GM18870 (cell line): ENCODE measurements at regions not wholly inside any gene's neighbourhood (a gene's known extent, or its start where the extent isn't known, plus 50 kb on each side); places are given as distances from the start of the nearest gene placed in this dataset.

Source experiments
- ATAC-seq: cut with Tn5 transposase; IDR thresholded peaks from one replicate; pipeline ENCODE4 v1.9.1; 2021; ENCODE audit warnings: moderate library complexity; ENCODE audit not compliant: unreplicated experiment

- ATAC-seq = no peak
These were observed 153.2 kb upstream of the FRMD4B start for GRCh38 chr3:69539134-69539533.

- ATAC-seq = no peak
These were observed 152.4 kb upstream of the FRMD4B start for GRCh38 chr3:69538281-69538680.

GRCh38 chr3:69536306-69537020 lies 150.6 kb upstream of the FRMD4B start:
- ATAC-seq = no peak

GRCh38 chr3:69535613-69536012 lies 149.7 kb upstream of the FRMD4B start:
- ATAC-seq = no peak

GRCh38 chr3:69532547-69533224 lies 146.8 kb upstream of the FRMD4B start:
- ATAC-seq = no peak

- no peak for ATAC-seq
These were observed 146.0 kb upstream of the FRMD4B start for GRCh38 chr3:69531576-69532546.

GRCh38 chr3:69530554-69530953 lies 144.7 kb upstream of the FRMD4B start:
- ATAC-seq = no peak

GRCh38 chr3:69527498-69527897 lies 141.6 kb upstream of the FRMD4B start:
- no peak for ATAC-seq

GRCh38 chr3:69524816-69525215 lies 138.9 kb upstream of the FRMD4B start:
- no peak for ATAC-seq

GRCh38 chr3:69521286-69521685 lies 135.4 kb upstream of the FRMD4B start:
- ATAC-seq = no peak

GRCh38 chr3:69511361-69511760 lies 125.5 kb upstream of the FRMD4B start:
- ATAC-seq = no peak

GRCh38 chr3:69510481-69511030 lies 124.7 kb upstream of the FRMD4B start:
- no peak for ATAC-seq

- no peak for ATAC-seq
These were observed 123.4 kb upstream of the FRMD4B start for GRCh38 chr3:69509288-69509687.

GRCh38 chr3:69505770-69506407 lies 120.0 kb upstream of the FRMD4B start:
- ATAC-seq = no peak

GRCh38 chr3:69504232-69504631 lies 118.3 kb upstream of the FRMD4B start:
- ATAC-seq = no peak

- ATAC-seq = no peak
These were observed 114.7 kb upstream of the FRMD4B start for GRCh38 chr3:69500604-69501003.

- ATAC-seq = no peak
These were observed 114.1 kb upstream of the FRMD4B start for GRCh38 chr3:69499899-69500421.

- ATAC-seq = no peak
These were observed 113.5 kb upstream of the FRMD4B start for GRCh38 chr3:69499422-69499821.

GRCh38 chr3:69496856-69497255 lies 111.0 kb upstream of the FRMD4B start:
- no peak for ATAC-seq

- ATAC-seq = no peak
These were observed 108.3 kb upstream of the FRMD4B start for GRCh38 chr3:69494185-69494584.
